ENCODE measurements at regions not wholly inside any gene's neighbourhood (a gene's known extent, or its start where the extent isn't known, plus 50 kb on each side); places are given as distances from the start of the nearest gene placed in this dataset.
"Not testable (repeated sequence)": the region's sequence is repeated elsewhere in the genome, so short reads cannot be mapped to it uniquely, and the experiment has no call there.

- no peak for DNase-seq
These were observed 155.8 kb downstream of the TEX29 start for GRCh38 chr13:111476197-111476596.

DNA sequence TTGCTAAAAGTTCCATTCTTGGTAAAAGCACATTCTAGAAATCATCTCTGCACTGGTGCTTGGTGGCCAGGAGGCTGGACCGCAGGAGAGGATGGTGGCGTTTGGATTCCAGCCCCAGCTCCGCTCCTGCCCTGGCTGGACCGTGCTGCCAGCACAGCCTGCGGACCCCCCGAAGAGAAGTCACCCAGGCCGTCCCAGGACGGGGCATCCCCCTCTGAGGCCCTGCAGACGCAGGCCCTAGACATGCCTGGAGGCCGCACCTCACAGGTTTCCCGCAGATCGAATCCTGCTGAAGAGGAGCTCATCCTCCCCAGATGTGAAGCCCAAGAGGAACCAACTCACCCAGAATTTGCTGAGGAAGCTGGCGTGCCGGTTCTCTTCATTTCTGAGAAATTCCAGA, 159.0 kb downstream of the TEX29 start:
- DNase-seq = no peak

DNA sequence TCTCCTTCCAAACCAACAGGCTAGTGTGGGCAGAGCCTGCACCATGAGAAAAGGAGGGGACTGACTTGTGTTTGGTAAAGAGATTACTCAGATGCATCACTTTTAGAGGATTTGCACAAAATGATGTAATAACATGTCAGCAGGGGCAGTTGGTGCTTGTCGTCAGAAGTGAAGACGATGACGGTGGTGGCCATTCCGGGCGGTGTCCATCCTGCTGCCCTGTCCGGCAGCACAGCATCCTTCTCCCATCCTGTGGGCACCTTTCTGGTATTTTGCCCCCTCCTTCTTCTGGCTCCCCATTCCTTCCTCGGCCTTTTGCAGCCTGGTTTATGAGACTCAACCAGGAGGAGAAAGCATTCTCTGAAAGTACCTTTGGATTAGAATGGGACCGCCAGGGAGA, 160.1 kb downstream of the TEX29 start:
- no peak for DNase-seq

GRCh38 chr13:111480976-111481375, 160.5 kb downstream of the TEX29 start:
- no peak for DNase-seq

DNA sequence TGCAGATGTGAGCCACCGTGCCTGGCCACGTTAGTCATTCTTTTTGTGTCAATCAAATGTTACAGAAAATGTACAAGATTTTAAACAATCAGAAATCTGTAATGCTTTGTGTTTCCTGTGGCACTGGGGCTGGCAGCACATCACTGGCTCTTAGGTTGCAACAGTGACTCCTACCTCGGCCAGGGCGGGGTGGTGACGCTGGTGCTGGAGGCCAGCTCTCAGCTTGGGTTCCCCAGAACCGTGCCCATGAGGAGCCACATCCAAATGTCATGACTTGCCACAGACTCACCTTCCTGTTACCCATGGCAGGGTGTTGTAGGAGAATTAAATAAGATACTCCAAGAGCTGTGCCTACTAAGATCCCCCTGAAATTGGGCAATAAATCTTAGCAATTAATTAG, 161.7 kb downstream of the TEX29 start:
- DNase-seq = no peak

DNA sequence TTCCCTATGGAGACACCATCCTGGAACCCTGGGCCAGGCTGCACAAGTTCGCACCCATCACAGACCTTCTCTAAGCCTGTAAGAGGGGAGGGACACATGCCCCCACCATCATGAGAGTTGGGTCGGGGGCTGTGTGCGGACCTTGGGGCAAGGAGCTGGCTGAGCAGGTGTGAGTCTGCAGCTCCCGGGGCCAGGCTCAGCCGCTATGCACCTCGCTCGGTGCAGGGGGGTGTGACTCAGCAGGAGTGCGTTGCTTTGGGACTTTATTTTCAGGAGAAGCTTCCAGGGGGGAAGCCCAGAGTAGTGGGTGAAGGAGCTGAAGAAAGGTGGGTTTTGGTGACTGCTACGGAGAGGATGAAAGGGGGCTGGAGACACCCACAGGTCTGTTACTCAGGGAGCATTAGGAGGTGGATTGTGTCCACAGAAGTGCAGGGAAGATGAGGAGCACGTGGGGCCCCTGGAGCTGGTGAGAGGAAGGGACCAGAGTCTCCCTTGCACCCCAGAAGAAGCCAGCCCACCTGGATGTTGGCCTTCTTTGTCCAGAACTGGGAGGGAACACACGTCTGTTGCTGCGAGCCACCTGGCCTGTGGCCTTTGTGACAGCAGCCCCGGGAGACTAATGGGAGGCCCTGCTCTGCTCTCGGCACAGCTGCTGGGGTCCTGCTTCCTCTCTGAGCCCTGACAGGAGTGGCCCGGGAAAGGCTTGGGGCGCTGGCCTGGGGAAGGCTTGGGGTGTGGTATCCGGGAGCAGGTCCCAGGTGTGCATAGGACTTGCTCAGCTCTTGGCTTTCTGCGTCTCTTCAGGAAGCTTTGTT, 162.6 kb downstream of the TEX29 start:
- no peak for DNase-seq

DNA sequence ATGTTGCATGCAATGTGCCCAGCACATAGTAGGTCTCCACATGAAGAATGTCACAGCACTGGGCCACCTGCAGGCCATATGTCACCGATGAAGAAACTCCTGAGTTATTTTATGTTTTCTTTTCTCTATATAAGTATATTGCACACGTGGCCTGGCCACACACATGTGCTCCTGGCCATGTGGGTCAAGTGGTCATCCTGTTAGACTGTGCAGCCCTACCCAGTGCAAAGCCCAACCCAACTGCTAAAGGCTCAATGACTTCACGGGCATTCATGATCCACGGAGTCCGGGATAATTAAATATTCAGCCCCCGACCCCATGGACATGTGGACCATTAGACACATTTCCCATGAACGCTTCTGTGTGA, 163.2 kb downstream of the TEX29 start:
- DNase-seq = no peak

DNA sequence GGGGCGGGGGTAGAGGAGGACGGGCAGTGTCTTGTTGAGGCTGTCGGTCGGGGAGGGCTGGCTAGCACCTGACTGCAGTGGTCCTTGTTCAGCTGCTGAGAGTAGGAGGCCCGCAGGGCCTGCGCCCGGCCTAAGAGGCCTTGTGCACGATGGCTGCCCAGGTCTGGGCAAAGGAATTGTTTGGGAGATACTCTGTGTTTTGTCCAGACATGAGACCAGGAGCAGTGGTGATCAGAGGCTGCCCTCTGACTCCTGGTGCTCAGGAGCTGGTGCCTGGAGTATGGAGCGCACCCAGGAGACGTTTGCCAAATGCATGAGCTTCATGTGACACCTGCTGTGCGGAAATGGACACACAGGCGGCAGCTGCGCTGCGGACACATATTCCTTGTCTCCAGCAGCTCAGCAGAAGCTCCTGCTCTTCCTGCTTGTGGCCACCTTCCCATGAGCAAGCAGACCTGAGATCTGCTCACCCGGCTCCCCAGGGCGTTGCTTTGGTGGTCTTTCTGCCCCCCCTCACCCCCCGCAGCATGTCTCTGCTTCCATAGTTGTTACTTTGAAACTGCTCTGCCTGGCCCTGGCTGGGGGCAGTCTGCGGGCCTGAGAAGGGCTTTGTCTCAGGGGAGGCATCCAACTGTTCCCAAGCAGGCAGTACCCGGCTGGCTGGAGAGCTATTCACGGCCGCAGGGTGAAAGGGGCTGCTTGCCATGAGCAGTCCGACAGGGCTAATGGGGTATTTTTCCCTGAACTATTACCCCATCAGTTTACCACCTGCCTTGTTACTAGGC, 163.9 kb downstream of the TEX29 start:
- DNase-seq = no peak

GRCh38 chr13:111484959-111485358, 164.5 kb downstream of the TEX29 start:
- DNase-seq = no peak

GRCh38 chr13:111485491-111486250, 165.2 kb downstream of the TEX29 start:
- no peak for DNase-seq

DNA sequence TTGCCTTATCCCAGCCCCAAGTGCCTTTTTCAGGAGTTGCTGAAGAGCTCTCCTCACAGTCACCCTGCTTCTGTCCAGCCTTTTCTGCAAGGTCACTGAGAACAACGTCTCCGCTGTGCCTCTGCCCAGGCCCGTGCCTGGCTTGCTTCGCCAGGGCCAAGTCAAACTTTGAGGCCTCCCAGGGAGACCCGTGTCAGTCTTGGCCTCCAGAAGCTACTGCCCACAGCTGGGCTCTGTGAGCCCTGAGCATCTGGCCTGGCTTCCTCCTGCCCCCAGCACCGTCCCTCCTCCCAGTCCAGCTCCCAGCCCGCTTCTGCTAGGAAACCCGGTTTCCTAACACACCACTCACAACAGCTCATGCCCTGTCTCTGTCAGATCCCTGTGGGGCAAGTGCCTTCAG, 165.9 kb downstream of the TEX29 start:
- no peak for DNase-seq

- no peak for DNase-seq
These were observed 166.4 kb downstream of the TEX29 start for GRCh38 chr13:111486801-111487200.

DNA sequence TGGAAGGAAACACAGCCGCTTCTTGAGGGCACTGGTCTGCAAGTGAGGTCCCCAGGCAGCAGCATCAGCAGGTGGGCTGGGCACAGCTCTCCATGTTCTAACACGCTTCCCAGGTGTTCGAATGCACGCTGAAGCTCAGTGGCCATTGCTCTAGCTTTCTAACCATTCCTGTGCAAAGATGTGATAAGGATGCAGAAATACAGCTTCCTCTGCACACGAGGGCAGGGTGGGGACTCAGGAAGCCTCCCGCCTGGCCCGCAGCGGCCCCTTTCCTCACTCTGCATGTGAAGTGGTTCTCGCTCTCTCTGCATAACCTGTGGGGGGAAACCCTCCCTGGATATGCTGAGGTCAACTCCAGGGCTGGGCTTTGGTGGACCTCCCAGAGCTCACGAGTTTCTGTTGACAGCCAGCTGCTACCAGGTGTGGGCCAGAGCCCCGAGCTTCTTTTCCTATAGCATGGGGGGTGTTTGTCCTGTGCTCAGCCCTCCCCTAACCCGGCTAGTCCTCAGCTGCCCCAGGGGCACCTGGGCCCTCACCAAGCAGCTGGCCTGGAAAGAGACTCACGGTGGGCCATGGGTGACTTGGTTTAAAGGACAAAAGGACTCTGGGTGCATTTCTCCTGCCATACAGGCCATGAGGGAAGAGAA, 168.2 kb downstream of the TEX29 start:
- no peak for DNase-seq

DNA sequence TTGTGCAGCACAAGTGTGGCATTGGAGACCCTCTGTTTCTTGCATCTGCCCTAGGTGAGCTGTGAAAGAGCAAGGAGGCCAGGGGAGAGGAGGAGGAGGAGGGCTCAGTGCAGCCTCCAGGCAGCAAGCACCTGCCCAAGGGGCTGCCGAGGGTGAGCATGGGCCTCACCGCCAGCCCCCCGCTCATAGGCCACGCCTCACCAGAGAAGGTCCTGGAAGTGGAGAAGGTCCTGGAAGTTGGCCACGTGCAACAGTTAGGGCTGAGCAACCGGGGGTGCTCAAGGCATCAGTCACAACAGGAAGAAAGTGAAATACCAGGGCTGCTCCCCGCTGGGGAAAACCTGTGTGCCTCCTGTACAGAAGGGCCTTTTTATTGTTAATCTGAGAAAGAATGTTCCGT, 168.9 kb downstream of the TEX29 start:
- no peak for DNase-seq

GRCh38 chr13:111490611-111491010, 170.2 kb downstream of the TEX29 start:
- no peak for DNase-seq

DNA sequence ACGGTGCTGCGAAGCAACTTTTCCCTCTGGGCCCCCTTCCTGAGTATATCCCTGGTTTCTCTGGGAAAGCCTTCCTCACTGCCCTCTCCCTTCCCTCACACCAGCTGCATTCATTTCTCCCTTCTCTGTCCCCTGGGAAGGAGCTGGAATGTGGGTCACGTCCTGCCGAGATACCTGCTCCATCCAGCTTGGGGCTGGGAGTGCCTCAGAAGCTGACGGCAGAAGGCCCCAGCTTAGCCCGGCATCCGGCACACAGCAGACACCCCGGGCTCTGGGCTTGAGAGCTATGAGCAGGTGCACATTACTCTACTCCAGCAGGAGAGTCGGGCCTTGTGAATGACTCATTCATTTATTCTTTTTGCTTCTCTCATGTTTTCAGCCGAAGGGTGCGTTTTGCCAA, 170.6 kb downstream of the TEX29 start:
- no peak for DNase-seq

DNA sequence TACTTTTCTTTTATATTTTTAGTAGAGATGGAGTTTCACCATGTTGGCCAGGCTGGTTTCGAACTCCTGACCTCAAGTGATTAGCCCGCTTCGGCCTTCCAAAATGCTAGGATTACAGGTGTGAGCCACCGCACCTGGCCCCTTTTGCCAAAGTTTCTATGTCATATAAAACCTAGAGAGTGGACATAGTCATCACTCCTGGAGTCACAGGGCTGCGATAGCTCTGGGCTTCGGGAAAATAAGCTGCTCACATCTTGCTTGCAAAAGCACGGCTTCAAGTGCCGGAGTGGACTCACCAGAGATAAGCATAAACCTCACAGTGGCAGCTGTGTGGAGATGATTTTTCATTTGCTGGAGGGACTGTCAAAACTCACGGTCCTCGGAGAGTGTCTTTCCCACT, 171.2 kb downstream of the TEX29 start:
- DNase-seq = no peak

DNA sequence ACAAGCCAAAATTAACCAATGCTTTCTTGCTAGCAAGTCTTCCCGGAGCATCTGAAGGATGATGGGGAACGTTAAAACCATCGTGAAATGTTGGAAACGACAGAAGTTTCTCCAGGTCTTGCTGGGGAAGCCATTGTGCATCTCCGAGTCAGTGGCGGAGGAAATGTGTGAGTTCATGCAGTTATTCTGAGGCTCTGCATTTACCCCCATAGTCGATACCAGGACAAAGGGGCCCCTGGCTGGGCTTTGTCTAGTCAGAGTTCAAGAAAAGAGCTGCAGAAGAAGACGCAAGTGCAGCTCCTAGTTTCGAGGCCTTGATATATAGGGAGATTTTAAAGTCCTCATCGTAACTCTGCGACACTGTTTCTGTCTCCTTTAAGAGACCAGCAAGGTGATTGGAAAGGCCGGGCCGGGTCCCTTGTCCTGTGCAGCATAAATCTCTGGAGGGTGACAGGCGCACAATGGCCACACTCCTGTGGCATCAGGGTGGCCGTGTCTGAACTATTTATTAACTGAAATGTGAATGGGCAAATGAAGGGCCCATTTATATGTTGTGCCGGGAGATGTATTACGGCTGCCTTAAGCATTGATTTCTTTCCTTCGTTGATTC, 172.0 kb downstream of the TEX29 start:
- no peak for DNase-seq

DNA sequence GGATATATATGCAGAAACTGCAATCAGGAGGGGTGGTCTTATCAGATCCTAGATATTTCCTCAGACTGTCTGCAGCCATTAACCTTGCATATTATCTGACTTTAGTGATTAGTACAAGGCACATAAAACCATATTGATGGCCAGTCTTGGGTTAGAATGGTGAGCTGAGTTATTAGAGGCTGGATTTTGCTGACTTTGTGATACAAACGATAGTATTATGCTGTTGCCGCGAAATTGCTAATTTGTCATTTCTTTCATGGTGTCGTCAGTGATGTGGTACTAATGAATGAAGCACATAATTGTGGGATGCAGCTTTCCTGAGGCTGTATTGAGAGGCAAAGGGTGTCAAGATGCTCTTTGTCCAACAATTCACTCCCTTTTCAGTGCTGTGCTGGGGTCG, 172.5 kb downstream of the TEX29 start:
- no peak for DNase-seq

- no peak for DNase-seq
These were observed 173.0 kb downstream of the TEX29 start for GRCh38 chr13:111493468-111493867.

DNA sequence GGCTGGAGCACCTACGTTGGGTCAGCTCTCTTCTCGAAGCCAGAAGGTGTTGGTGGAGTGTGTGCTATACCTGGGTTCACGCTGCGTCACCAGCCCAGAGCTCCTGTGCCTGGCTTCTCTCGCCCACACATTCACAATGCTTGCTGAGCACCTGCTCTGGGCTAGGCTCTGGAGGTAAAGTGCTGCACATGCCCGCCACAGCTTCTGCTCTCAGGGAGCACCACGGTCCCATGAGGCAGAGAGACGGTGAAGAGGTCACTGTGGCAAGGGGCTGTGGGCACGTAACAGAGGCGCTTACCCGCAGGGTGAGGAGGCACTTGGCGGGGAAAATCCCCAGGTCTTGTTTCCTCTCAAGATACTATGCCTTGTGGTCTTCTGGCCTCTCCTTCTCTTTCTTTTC, 174.2 kb downstream of the TEX29 start:
- no peak for DNase-seq

GRCh38 chr13:111501596-111502535, 181.4 kb downstream of the TEX29 start:
- DNase-seq = not testable (repeated sequence)

Data from Kasumi-1 (cell line).